ENCODE measurements at regions not wholly inside any gene's neighbourhood (a gene's known extent, or its start where the extent isn't known, plus 50 kb on each side); places are given as distances from the start of the nearest gene placed in this dataset.

DNA sequence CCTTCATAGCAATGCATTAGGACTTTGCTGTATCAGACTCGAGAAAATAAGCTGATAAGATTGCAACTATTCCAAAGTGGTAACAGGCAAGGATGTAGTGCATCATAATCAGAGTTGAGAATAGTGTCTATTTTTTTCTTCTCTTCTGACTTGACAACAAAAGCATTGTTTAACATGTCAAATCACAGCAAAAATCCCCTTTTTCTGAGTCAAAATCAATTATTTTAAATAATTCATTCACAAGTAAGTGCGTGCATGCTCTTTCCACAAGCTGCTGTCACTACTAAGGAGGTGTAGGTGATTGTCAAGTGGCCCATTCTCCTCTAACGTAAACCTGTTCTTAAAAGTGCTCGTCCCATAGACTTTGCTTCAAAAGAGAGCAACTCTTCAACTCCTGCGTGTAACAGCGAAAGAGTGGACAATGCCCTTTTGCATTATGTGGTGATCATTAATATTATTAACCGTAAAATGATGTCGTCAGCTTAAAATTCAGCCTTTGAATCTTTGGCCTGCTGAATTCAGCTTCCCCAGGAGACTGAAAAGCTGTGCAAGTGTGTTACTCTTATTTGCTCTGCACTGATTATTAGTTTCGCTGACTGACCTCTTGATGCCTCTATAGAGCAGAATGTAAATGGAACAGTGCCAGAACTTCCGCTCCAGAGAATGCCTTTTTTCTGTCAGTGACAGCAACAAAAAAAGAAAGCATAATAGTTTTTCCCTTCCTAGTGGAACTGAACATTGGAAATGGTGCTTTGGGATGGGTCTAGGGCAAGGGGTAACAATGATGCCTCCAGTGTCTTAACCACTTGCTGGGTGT lies 680.8 kb upstream of the SEMA6A start:
- H3K27me3 Mint-ChIP-seq (ENCODE audit: unreplicated experiment) = no peaks in the 10 kb centered on the region
- H3K27ac Mint-ChIP-seq (ENCODE audit: unreplicated experiment) = no peak overlapping the region
- DNase-seq = no peak
- no peak overlapping the region for H3K4me3 Mint-ChIP-seq (ENCODE audit: low read depth, unreplicated experiment)
- CTCF ChIA-PET = no interaction called here
- TF ChIP-seq, protein P1, sequence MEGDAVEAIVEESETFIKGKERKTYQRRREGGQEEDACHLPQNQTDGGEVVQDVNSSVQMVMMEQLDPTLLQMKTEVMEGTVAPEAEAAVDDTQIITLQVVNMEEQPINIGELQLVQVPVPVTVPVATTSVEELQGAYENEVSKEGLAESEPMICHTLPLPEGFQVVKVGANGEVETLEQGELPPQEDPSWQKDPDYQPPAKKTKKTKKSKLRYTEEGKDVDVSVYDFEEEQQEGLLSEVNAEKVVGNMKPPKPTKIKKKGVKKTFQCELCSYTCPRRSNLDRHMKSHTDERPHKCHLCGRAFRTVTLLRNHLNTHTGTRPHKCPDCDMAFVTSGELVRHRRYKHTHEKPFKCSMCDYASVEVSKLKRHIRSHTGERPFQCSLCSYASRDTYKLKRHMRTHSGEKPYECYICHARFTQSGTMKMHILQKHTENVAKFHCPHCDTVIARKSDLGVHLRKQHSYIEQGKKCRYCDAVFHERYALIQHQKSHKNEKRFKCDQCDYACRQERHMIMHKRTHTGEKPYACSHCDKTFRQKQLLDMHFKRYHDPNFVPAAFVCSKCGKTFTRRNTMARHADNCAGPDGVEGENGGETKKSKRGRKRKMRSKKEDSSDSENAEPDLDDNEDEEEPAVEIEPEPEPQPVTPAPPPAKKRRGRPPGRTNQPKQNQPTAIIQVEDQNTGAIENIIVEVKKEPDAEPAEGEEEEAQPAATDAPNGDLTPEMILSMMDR (IDR thresholded peaks at IDR 0.05; ENCODE audit: unreplicated experiment) = no peak
- intact Hi-C loops (cut with micrococcal nuclease; ENCODE audit: unreplicated experiment) = no loop called here
- no peaks in the 10 kb centered on the region for H3K4me1 Mint-ChIP-seq (ENCODE audit: low read depth, unreplicated experiment)
- no peaks in the 10 kb centered on the region for H3K36me3 Mint-ChIP-seq (ENCODE audit: insufficient read depth, unreplicated experiment)
- peaks cover 7% of the 10 kb centered on the region for H3K9me3 Mint-ChIP-seq (ENCODE audit: low read depth, unreplicated experiment)
- no TSS peak for BruUV-seq (replicated peaks)

DNA sequence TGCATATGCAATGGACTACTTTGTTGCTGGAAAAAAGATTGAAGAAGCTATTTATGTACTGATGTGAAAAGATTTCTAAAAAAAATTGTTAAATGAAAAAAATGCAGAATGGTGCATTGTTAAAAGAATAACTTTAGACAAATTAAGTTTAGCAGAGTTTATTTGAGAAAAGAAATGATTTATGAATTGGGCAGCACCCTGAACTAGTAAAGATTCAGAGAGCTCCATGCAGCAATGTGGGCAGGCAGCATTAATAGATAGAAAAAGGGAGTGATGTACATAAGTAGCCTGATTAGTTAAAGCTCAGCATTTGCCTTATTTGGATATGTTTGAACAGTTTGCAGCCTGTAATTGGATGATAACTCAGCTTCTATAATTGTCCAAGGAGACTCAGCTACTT lies 677.9 kb upstream of the SEMA6A start:
- DNase-seq = no peak
- no peaks in the 10 kb centered on the region for H3K36me3 Mint-ChIP-seq (ENCODE audit: insufficient read depth, unreplicated experiment)
- intact Hi-C loops (cut with micrococcal nuclease; ENCODE audit: unreplicated experiment) = no loop called here
- no peak overlapping the region for H3K4me3 Mint-ChIP-seq (ENCODE audit: low read depth, unreplicated experiment)
- H3K27ac Mint-ChIP-seq (ENCODE audit: unreplicated experiment) = no peak overlapping the region
- TF ChIP-seq, protein P1 (IDR thresholded peaks at IDR 0.05; ENCODE audit: unreplicated experiment) = no peak
- H3K27me3 Mint-ChIP-seq (ENCODE audit: unreplicated experiment) = no peaks in the 10 kb centered on the region
- no peaks in the 10 kb centered on the region for H3K4me1 Mint-ChIP-seq (ENCODE audit: low read depth, unreplicated experiment)
- CTCF ChIA-PET = no interaction called here
- H3K9me3 Mint-ChIP-seq (ENCODE audit: low read depth, unreplicated experiment) = peaks cover 14% of the 10 kb centered on the region
- no TSS peak for BruUV-seq (replicated peaks)

DNA sequence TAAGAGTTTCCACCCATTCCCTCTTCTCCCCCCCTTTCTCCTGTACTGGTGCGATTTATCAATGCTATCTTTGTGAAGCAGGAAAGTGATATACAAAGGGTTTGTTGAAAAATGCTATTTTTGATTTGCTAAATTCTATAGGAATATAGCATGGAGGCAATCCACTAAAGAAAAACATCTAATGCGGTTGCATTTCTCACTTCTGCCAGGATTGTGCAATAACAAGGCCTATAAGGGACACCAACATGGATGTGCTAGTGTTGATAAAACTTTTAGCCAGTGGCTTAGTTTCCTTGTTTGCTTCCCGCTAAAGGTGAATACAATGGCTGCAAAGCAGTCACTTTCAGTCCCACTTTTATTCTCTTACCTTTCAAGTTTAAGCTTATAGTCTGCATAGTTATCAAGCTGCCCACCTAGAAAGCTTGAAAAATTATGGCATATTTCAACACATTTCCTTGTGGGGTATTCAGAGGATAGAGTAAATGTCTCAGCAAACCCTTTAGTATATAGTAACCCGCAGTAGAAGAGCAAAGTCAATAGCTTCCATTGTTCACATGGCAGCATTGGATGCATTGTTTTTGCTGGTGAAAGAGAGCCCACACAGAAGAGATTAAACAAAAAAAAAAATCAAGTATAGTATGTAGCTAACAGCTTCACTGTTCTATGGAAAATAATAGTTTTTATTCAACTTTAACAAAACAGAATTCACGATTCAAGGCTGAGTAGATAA lies 674.6 kb upstream of the SEMA6A start:
- Mint-ChIP-seq H3K27me3 (ENCODE audit: unreplicated experiment) (no peaks in the 10 kb centered on the region), H3K9me3 (ENCODE audit: low read depth, unreplicated experiment) (peaks cover 12% of the 10 kb centered on the region), H3K27ac (ENCODE audit: unreplicated experiment) (no peak overlapping the region), H3K36me3 (ENCODE audit: insufficient read depth, unreplicated experiment) (no peaks in the 10 kb centered on the region), H3K4me1 (ENCODE audit: low read depth, unreplicated experiment) (no peaks in the 10 kb centered on the region), H3K4me3 (ENCODE audit: low read depth, unreplicated experiment) (no peak overlapping the region)
- intact Hi-C loops (cut with micrococcal nuclease; ENCODE audit: unreplicated experiment) = no loop called here
- CTCF ChIA-PET = no interaction called here
- no peak for DNase-seq
- TF ChIP-seq, protein P1 (IDR thresholded peaks at IDR 0.05; ENCODE audit: unreplicated experiment) = no peak
- no TSS peak for BruUV-seq (replicated peaks)

DNA sequence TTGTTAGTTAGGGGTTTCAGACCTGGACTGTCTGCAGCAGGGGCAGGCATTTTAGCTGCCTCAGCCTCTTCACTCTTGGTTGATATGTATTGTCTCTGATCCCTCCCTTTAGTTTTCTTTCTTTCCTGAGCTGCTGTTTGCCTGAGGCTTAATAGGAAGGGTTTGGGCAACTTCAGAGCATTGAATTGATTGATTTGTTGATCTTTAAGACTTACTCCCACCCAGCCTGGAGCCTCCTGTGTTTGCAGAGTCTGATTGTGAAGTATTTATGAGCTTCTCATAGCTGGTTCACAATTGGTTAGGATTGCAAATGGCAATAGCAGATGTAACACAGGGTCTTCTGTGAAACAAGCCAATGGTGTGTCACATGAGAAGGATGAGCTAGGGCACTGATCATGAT lies 671.8 kb upstream of the SEMA6A start:
- Mint-ChIP-seq H3K9me3 (ENCODE audit: low read depth, unreplicated experiment) (peaks cover 7% of the 10 kb centered on the region), H3K27ac (ENCODE audit: unreplicated experiment) (no peak overlapping the region), H3K27me3 (ENCODE audit: unreplicated experiment) (no peaks in the 10 kb centered on the region), H3K4me1 (ENCODE audit: low read depth, unreplicated experiment) (no peaks in the 10 kb centered on the region), H3K36me3 (ENCODE audit: insufficient read depth, unreplicated experiment) (no peaks in the 10 kb centered on the region), H3K4me3 (ENCODE audit: low read depth, unreplicated experiment) (no peak overlapping the region)
- intact Hi-C loops (cut with micrococcal nuclease; ENCODE audit: unreplicated experiment) = no loop called here
- CTCF ChIA-PET = no interaction called here
- no peak for DNase-seq
- TF ChIP-seq, protein P1 (IDR thresholded peaks at IDR 0.05; ENCODE audit: unreplicated experiment) = no peak
- no TSS peak for BruUV-seq (replicated peaks)
